ENCODE measurements at regions not wholly inside any gene's neighbourhood (a gene's known extent, or its start where the extent isn't known, plus 50 kb on each side); places are given as distances from the start of the nearest gene placed in this dataset.
"Not testable (repeated sequence)": the region's sequence is repeated elsewhere in the genome, so short reads cannot be mapped to it uniquely, and the experiment has no call there.

- DNase-seq: no peak
Observed at GRCh38 chr7:101744588-101744987, 72.8 kb upstream of the CUX1 start.

- DNase-seq: no peak
Observed at GRCh38 chr7:101746314-101746713, 71.1 kb upstream of the CUX1 start.

DNA sequence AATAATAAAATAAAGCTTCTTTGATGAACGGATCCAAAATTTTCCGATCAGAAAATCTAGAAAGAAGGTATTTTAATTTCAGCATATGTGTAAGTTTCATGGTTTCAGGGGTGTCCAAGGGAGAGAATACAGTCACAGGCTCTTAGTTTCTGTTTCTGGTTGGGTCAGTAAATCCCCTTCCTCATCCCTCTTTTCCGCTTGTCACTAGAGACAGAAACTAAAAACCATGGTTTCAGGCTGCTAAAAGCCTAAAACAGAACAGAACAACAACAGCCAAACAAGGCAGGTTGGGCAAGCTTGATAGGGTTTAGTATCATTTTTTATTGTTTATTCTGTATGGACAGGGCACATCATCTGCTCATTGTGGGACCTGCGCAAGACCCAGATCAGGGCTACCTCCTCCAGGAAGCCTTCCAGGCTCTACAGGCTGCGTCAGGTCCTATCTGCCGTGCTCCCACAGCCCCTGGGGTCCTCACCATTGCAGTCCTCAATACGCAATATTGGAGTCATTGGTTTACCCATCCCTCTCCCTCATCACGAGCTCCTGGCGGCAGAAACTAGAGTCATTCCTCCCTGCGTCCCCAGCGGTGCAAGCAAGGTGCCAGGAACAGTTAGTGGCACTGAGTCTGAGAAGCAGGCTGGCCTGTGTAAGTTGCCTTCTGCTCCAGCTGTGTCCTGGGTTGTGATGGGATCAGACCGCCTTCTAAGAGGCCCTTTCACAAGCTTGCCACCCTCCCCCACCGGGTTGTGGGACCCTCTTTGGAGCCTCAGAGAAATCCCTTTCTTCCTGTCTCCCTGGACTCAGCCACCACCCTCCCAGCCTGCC is 70.2 kb upstream of the CUX1 start:
- no peak for DNase-seq

GRCh38 chr7:101747879-101748345 is 69.5 kb upstream of the CUX1 start:
- no peak for DNase-seq

DNA sequence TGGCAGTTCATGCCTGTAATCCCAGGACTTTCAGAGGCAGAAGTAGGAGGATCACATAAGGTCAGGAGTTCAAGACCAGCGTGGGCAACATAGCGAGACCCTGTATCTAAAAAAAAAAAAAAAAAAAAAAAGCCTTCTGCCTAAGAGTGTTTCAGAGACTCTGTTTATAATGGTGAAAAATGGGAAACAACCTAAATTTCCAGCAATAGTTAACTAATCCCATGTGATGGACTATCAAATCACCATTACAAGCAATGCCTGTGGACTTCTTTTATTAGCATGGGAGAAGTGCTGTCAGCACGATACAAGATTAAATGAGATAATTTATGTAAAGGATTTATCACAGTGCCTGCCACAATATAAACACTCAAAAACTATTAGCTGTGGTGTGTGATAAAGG is 67.5 kb upstream of the CUX1 start:
- no peak for DNase-seq

- no peak for DNase-seq
Observed at GRCh38 chr7:101753316-101753715, 64.1 kb upstream of the CUX1 start.

DNA sequence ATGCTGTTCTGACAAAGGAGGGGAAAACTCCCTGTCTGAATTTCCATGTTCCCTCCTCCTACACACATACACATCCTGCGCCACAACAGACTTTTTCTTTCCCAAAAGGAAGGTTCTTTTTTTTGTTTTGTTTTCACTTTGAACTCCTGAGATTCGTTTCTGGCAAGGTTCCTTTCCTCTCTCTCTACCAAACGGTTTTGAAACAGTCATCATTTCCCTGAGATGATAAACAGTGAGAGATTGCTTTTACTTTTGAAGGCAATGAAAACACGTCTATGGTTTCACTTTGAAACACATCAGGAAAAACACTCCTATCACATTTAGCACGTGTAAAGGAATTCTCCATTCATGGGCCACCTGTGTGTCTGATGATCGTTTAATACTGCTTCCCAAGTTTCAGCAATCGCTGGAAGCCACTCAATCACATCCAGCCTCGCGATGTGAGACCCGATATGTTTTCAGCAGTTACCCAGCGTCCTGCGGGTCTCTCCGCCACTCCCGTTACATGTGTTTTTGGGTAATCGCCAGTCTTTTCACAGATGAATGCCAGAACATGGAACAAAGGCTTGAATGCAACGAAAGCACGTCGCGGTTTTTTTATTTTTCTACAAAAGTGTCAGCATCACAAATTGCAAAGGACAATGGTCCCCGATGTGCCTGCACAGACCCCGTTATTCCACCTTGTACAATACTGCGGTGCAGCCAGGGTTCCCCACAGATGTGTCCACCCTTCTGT is 62.8 kb upstream of the CUX1 start:
- DNase-seq: no peak

DNA sequence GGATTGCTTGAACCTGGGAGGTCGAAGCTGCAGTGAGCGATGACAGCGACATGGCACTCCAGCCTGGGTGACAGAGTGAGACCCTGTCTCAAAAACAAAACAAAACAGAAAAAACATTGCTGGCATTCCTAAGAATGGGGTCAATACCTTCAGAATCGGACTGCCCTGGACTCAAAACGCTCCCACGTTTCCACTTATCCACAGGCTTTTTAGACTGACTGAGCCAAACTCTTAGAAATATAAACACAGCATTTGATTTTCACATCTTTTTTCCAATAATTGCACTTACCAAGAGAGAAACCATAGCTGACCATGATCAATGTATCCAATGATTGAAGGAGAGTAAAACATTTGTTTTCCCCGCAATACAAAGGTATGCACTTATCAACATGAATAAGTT is 59.5 kb upstream of the CUX1 start:
- no peak for DNase-seq

- DNase-seq: not testable (repeated sequence)
Observed at GRCh38 chr7:101758519-101758918, 58.9 kb upstream of the CUX1 start.

- no peak for DNase-seq
Observed at GRCh38 chr7:101764221-101764620, 53.2 kb upstream of the CUX1 start.

GRCh38 chr7:101767544-101767943 is 49.9 kb upstream of the CUX1 start:
- DNase-seq: no peak

Measured in NCI-H1092 treated with DMSO at 0.1 percent for 48 hours (cell line).